NCI-H446 treated with DMSO at 0.1 percent for 48 hours (cell line): ENCODE measurements at regions not wholly inside any gene's neighbourhood (a gene's known extent, or its start where the extent isn't known, plus 50 kb on each side); places are given as distances from the start of the nearest gene placed in this dataset.
A peak's percentile ranks its signal among the peaks of the same experiment; 100 is the strongest.
"Not testable (repeated sequence)": the region's sequence is repeated elsewhere in the genome, so short reads cannot be mapped to it uniquely, and the experiment has no call there.

Experiments used
- DNase-seq: peaks from one replicate; lab custom pipeline; 2025; lab: John Stamatoyannopoulos, UW

- no peak for DNase-seq
Measured at GRCh38 chr1:118828038-118828437, 160.1 kb downstream of the TBX15 start.

GRCh38 chr1:118827636-118828035 lies 160.5 kb downstream of the TBX15 start:
- no peak for DNase-seq

GRCh38 chr1:118827207-118827606 lies 160.9 kb downstream of the TBX15 start:
- DNase-seq: no peak

GRCh38 chr1:118826669-118827068 lies 161.5 kb downstream of the TBX15 start:
- DNase-seq: no peak

- no peak for DNase-seq
Measured at GRCh38 chr1:118825619-118826018, 162.5 kb downstream of the TBX15 start.

- peak; percentile 53 for DNase-seq
Measured at GRCh38 chr1:118821801-118822200, 166.3 kb downstream of the TBX15 start.

- no peak for DNase-seq
Measured at GRCh38 chr1:118820864-118821263, 167.3 kb downstream of the TBX15 start.

- DNase-seq: no peak
Measured at GRCh38 chr1:118815909-118816308, 172.2 kb downstream of the TBX15 start.

GRCh38 chr1:118812555-118812954 lies 175.6 kb downstream of the TBX15 start:
- DNase-seq: no peak

- DNase-seq: no peak
Measured at GRCh38 chr1:118811156-118811555, 177.0 kb downstream of the TBX15 start.

- no peak for DNase-seq
Measured at GRCh38 chr1:118809586-118809985, 178.6 kb downstream of the TBX15 start.

GRCh38 chr1:118803128-118803527 lies 185.0 kb downstream of the TBX15 start:
- DNase-seq: not testable (repeated sequence)

- DNase-seq: no peak
Measured at GRCh38 chr1:118791094-118791691, 196.9 kb downstream of the TBX15 start.

- DNase-seq: peak; percentile 96
Measured at GRCh38 chr1:118788463-118788862, 199.7 kb downstream of the TBX15 start.

- no peak for DNase-seq
Measured at GRCh38 chr1:118786454-118787155, 201.5 kb downstream of the TBX15 start.

- peak; percentile 11 for DNase-seq
Measured at GRCh38 chr1:118785246-118785645, 202.9 kb downstream of the TBX15 start.

GRCh38 chr1:118783095-118783758 lies 204.9 kb downstream of the TBX15 start:
- DNase-seq: no peak

- DNase-seq: no peak
Measured at GRCh38 chr1:118773656-118774055, 214.5 kb downstream of the TBX15 start.

GRCh38 chr1:118767971-118768370 lies 220.2 kb downstream of the TBX15 start:
- peak; percentile 39 for DNase-seq

- DNase-seq: no peak
Measured at GRCh38 chr1:118753976-118754375, 234.2 kb downstream of the TBX15 start.

GRCh38 chr1:118751166-118751565 lies 237.0 kb downstream of the TBX15 start:
- peak; percentile 36 for DNase-seq

- no peak for DNase-seq
Measured at GRCh38 chr1:118744420-118744819, 243.7 kb downstream of the TBX15 start.

GRCh38 chr1:118739501-118739900 lies 248.6 kb downstream of the TBX15 start:
- no peak for DNase-seq
